PFSK-1 (cell line): ENCODE measurements at regions not wholly inside any gene's neighbourhood (a gene's known extent, or its start where the extent isn't known, plus 50 kb on each side); places are given as distances from the start of the nearest gene placed in this dataset.

Experiments
- POLR2AphosphoS5 ChIP-seq: IDR thresholded peaks from 2 replicates; pipeline ENCODE4 v1.6.1; 2012; ENCODE audit warnings: low read depth, mild to moderate bottlenecking, control low read depth, low read length, moderate library complexity
- REST ChIP-seq, 2 experiments: IDR thresholded peaks; 2 replicates each; pipeline versions ENCODE4 v1.6.1 to v1.8.0; 2011 to 2012; ENCODE audit warnings: low read depth in 2 of 2, low read length in 2 of 2, control low read depth in 1 of 2, inconsistent platforms in 1 of 2, mild to moderate bottlenecking in 1 of 2, moderate library complexity in 1 of 2; ENCODE audit not compliant: insufficient read depth in 1 of 2
- TAF1 ChIP-seq: IDR thresholded peaks from 2 replicates; pipeline ENCODE4 v1.6.1; 2012; ENCODE audit warnings: low read length, control low read depth, borderline replicate concordance; ENCODE audit not compliant: insufficient read depth

- TF ChIP-seq TAF1 (no peak), POLR2AphosphoS5 (no peak), REST (IDR thresholded peaks at IDR 0.05; ENCODE audit: insufficient read depth in 1 of 2, low read depth in 2 of 2, low read length in 2 of 2) (no peak)
Observed at GRCh38 chr7:88539518-88539917, 220.0 kb upstream of the ZNF804B start.
